Uterus (tissue), 2 donors: ENCODE measurements at regions not wholly inside any gene's neighbourhood (a gene's known extent, or its start where the extent isn't known, plus 50 kb on each side); places are given as distances from the start of the nearest gene placed in this dataset.

Experiments used
- CTCF ChIP-seq, 4 experiments: fragments of 200-600 bp in 2 of 4; fragments of 450-650 bp in 2 of 4; sonication (generic) in 2 of 4; IDR thresholded peaks; one replicate each; pipeline ENCODE4 v1.5.1; 2016 to 2019; ENCODE audit warnings: antibody characterized with exemption in 4 of 4, mild to moderate bottlenecking in 2 of 4, moderate library complexity in 1 of 4
- POLR2A ChIP-seq, 2 donors: fragments of 450-650 bp; IDR thresholded peaks; one replicate each; pipeline ENCODE4 v1.6.1; 2016; ENCODE audit warnings: antibody characterized with exemption in 2 of 2, mild to moderate bottlenecking in 1 of 2, moderate library complexity in 1 of 2

- TF ChIP-seq CTCF (IDR thresholded peaks at IDR 0.05): no peak
- no peak for TF ChIP-seq POLR2A (IDR thresholded peaks at IDR 0.05)
Observed at GRCh38 chr15:69625328-69625727, 172.7 kb downstream of the RPLP1 start.
